HUES6 (cell line): ENCODE measurements at regions not wholly inside any gene's neighbourhood (a gene's known extent, or its start where the extent isn't known, plus 50 kb on each side); places are given as distances from the start of the nearest gene placed in this dataset.

Experiments
- H3K27ac ChIP-seq: 2 replicates; pipeline ENCODE4 v1.7.0; 2013; ENCODE audit warnings: low read depth, mild to moderate bottlenecking, low read length, inconsistent platforms
- H3K27me3 ChIP-seq: 2 replicates; pipeline ENCODE4 v1.6.1; 2013; ENCODE audit warnings: low read length; ENCODE audit not compliant: control insufficient read depth, insufficient read depth
- H3K36me3 ChIP-seq: 2 replicates; pipeline ENCODE4 v1.6.1; 2013; ENCODE audit warnings: low read length; ENCODE audit not compliant: control insufficient read depth, insufficient read depth
- H3K4me1 ChIP-seq: 2 replicates; pipeline ENCODE4 v1.6.1; 2013; ENCODE audit warnings: low read length; ENCODE audit not compliant: control insufficient read depth, insufficient read depth
- H3K4me3 ChIP-seq: 2 replicates; pipeline ENCODE4 v1.5.1; 2013; ENCODE audit warnings: low read depth, low read length
- H3K9ac ChIP-seq: one replicate; pipeline ENCODE4 v1.6.1; 2013; ENCODE audit warnings: mild to moderate bottlenecking, low read length
- H3K9me3 ChIP-seq: 2 replicates; pipeline ENCODE4 v1.6.1; 2013; ENCODE audit warnings: low read depth, low read length; ENCODE audit not compliant: control insufficient read depth, insufficient read depth

- H3K27ac ChIP-seq, result no peak overlapping the region
- no peak overlapping the region for H3K4me3 ChIP-seq
- peaks cover 35% of the 10 kb centered on the region for H3K9me3 ChIP-seq
- H3K4me1 ChIP-seq, result peaks cover 8% of the 10 kb centered on the region; the same call in 1 of the 2 replicates
- H3K27me3 ChIP-seq, result peaks cover 4% of the 10 kb centered on the region; the same call in 1 of the 2 replicates
- no peaks in the 10 kb centered on the region for H3K36me3 ChIP-seq
- H3K9ac ChIP-seq, result no peak overlapping the region
These were observed 182.2 kb downstream of the RAP2B start for GRCh38 chr3:153343988-153344782.

GRCh38 chr3:153348457-153349107 is 186.6 kb downstream of the RAP2B start:
- Histone ChIP-seq H3K4me3 (no peak overlapping the region), H3K9me3 (peaks cover 16% of the 10 kb centered on the region), H3K27me3 (peaks cover 4% of the 10 kb centered on the region; the same call in 1 of the 2 replicates), H3K36me3 (no peaks in the 10 kb centered on the region), H3K4me1 (peaks cover 11% of the 10 kb centered on the region; the same call in 1 of the 2 replicates), H3K27ac (no peak overlapping the region), H3K9ac (no peak overlapping the region)

- no peak overlapping the region for H3K27ac ChIP-seq
These were observed 187.1 kb downstream of the RAP2B start for GRCh38 chr3:153349108-153349499.

GRCh38 chr3:153350420-153350819 is 188.4 kb downstream of the RAP2B start:
- H3K27me3 ChIP-seq, result peaks cover 4% of the 10 kb centered on the region; the same call in 1 of the 2 replicates
- no peak overlapping the region for H3K4me3 ChIP-seq
- no peaks in the 10 kb centered on the region for H3K36me3 ChIP-seq
- peaks cover 13% of the 10 kb centered on the region for H3K9me3 ChIP-seq
- peaks cover 11% of the 10 kb centered on the region; the same call in 1 of the 2 replicates for H3K4me1 ChIP-seq
- no peak overlapping the region for H3K27ac ChIP-seq
- no peak overlapping the region for H3K9ac ChIP-seq

More at GRCh38 chr3:153349108-153349499, 187.1 kb downstream of the RAP2B start:
- peaks cover 4% of the 10 kb centered on the region; the same call in 1 of the 2 replicates for H3K27me3 ChIP-seq
- peaks cover 11% of the 10 kb centered on the region; the same call in 1 of the 2 replicates for H3K4me1 ChIP-seq
- H3K36me3 ChIP-seq, result no peaks in the 10 kb centered on the region
- H3K9ac ChIP-seq, result no peak overlapping the region
- no peak overlapping the region for H3K4me3 ChIP-seq
- H3K9me3 ChIP-seq, result peaks cover 16% of the 10 kb centered on the region

GRCh38 chr3:153354641-153355040 is 192.6 kb downstream of the RAP2B start:
- Histone ChIP-seq H3K27me3 (no peaks in the 10 kb centered on the region), H3K27ac (no peak overlapping the region), H3K4me3 (no peak overlapping the region), H3K4me1 (no peaks in the 10 kb centered on the region), H3K9me3 (peaks cover 6% of the 10 kb centered on the region), H3K36me3 (no peaks in the 10 kb centered on the region), H3K9ac (no peak overlapping the region)

GRCh38 chr3:153355559-153355958 is 193.5 kb downstream of the RAP2B start:
- no peaks in the 10 kb centered on the region for H3K4me1 ChIP-seq
- no peaks in the 10 kb centered on the region for H3K27me3 ChIP-seq
- no peak overlapping the region for H3K27ac ChIP-seq
- no peaks in the 10 kb centered on the region for H3K36me3 ChIP-seq
- H3K9me3 ChIP-seq, result peaks cover 6% of the 10 kb centered on the region
- no peak overlapping the region for H3K4me3 ChIP-seq
- no peak overlapping the region for H3K9ac ChIP-seq

- no peaks in the 10 kb centered on the region for H3K27me3 ChIP-seq
- no peaks in the 10 kb centered on the region for H3K9me3 ChIP-seq
- no peaks in the 10 kb centered on the region for H3K4me1 ChIP-seq
- no peak overlapping the region for H3K9ac ChIP-seq
- no peaks in the 10 kb centered on the region for H3K36me3 ChIP-seq
- H3K27ac ChIP-seq, result no peak overlapping the region
- no peak overlapping the region for H3K4me3 ChIP-seq
These were observed 194.9 kb downstream of the RAP2B start for GRCh38 chr3:153356908-153357307.

GRCh38 chr3:153357436-153357835 is 195.4 kb downstream of the RAP2B start:
- no peaks in the 10 kb centered on the region for H3K9me3 ChIP-seq
- H3K4me3 ChIP-seq, result no peak overlapping the region
- H3K27ac ChIP-seq, result no peak overlapping the region
- no peaks in the 10 kb centered on the region for H3K27me3 ChIP-seq
- H3K9ac ChIP-seq, result no peak overlapping the region
- H3K4me1 ChIP-seq, result no peaks in the 10 kb centered on the region
- H3K36me3 ChIP-seq, result no peaks in the 10 kb centered on the region

GRCh38 chr3:153369561-153370374 is 207.7 kb downstream of the RAP2B start:
- no peaks in the 10 kb centered on the region for H3K36me3 ChIP-seq
- H3K9ac ChIP-seq, result no peak overlapping the region
- no peak overlapping the region for H3K4me3 ChIP-seq
- H3K27me3 ChIP-seq, result no peaks in the 10 kb centered on the region
- no peak overlapping the region for H3K27ac ChIP-seq
- H3K4me1 ChIP-seq, result no peaks in the 10 kb centered on the region
- H3K9me3 ChIP-seq, result peaks cover 27% of the 10 kb centered on the region

- no peaks in the 10 kb centered on the region for H3K27me3 ChIP-seq
- no peak overlapping the region for H3K27ac ChIP-seq
- H3K9me3 ChIP-seq, result peaks cover 24% of the 10 kb centered on the region
- H3K9ac ChIP-seq, result no peak overlapping the region
- H3K4me3 ChIP-seq, result no peak overlapping the region
- no peaks in the 10 kb centered on the region for H3K36me3 ChIP-seq
- H3K4me1 ChIP-seq, result no peaks in the 10 kb centered on the region
These were observed 208.7 kb downstream of the RAP2B start for GRCh38 chr3:153370680-153371079.
